HG03175 (cell line): ENCODE measurements at regions not wholly inside any gene's neighbourhood (a gene's known extent, or its start where the extent isn't known, plus 50 kb on each side); places are given as distances from the start of the nearest gene placed in this dataset.

Source experiments
- ATAC-seq: cut with Tn5 transposase; IDR thresholded peaks from one replicate; pipeline ENCODE4 v1.9.1; 2021; ENCODE audit warnings: mild to moderate bottlenecking, moderate library complexity; ENCODE audit not compliant: unreplicated experiment

DNA sequence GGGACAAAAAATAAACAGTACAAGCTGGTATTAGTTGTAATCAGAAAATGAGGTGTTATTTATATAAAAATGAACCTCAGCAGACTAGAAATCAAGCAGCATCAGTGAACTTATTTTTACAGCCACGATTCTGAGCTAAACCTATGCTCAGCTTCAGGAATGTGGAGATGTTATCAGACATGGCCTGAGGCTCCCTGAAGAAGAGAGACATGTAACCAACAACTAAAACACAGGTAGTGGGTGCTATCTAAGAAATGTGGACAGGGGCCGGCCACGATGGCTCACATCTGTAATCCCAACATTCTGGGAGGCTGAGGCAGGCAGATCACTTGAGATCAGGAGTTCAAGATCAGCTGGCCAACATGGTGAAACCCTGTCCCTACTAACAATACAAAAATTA is 534.3 kb downstream of the VRK1 start:
- ATAC-seq = no peak

DNA sequence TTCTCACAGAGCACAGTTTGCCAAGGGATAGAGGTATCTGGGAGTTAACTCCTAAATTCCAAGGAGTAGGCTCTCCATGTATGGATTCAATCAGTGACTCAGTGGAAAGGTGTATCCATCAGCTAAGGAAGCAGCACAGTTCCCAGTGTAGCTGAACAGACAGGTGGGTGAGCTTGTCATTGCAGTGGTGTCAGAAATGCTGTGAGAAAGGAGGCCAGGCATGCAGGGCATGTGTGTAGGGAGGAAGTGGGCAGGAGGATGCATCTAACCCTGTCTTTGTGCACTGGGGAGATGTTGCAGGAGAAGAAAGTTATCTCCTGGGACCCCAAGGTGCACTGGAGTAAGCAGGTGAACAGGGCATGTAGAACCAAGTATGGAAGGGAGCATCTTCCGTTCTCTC is 539.0 kb downstream of the VRK1 start:
- no peak for ATAC-seq

DNA sequence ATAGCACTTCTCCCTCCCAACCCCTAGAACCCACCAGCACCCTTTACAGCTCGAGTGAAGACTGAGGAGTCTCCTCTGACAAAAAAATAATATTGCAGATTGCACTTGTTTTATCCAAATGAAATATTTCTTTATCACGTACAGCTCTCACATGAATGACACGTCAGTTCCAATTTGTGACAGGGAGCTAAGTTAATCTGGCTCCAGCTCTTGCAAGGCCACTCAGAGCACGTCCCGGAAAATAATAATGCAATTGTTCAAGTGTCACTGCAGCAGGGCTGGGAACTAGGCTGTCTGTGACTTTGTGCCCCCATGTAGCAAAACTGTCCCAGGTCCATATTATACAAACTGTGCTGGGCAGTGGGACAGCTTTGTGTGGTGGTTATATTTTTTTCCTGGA is 539.6 kb downstream of the VRK1 start:
- no peak for ATAC-seq

DNA sequence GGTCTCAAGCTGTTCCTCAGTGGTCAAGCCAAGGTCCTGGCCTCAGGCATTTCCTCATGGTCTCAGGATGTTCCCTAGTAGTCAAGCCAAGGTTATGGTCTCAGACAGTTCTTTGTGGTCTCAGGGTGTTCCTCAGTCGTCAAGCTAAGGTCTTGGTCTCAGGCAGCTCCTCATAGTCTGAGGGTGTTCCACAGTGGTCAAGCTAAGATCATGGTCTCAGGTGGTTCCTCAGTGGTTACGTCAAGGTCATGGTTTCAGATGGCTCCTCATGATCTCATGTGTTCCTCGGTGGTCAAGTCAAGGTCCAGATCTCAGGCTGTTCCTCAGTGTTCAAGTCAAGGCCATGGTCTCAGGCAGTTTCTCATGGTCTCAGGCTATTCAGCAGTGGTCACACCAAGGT is 540.1 kb downstream of the VRK1 start:
- no peak for ATAC-seq

DNA sequence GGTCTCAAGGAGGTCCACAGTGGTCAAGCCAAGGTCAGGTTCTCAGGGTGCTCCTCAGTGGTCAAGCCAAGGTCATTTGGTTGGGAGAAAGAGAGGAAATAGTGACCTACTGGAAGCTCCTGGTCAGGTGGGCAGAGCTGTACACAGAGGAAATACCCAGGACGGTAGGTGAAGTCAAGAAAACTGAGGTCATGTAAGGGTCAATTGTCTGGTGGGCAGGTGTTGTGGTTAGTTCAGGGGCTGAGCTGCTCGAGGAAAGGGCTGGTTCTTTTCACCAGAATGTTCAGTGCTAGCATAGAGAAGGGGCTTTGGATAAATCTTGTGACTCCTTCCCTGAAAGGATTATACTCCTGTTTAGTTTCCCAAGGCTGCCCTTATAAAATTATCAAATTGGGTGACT is 540.5 kb downstream of the VRK1 start:
- no peak for ATAC-seq

DNA sequence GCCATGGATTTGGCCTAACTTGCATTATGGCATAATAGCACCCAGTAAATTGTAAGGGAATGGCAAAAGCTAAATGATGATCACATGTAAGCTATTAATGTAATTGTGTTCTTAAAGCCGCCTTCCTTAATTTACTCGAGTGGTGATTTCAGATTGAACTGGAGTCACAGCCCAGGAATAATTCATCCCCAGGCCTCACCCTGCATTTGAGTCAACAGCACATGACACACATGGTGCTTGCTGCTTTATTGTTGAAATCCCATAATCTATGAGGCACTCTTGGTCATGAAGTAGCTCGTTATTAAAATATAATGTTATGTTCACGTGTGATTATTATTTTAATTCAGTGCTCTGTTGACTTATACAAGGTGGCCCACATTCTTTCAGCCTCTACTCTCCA is 547.5 kb downstream of the VRK1 start:
- no peak for ATAC-seq

DNA sequence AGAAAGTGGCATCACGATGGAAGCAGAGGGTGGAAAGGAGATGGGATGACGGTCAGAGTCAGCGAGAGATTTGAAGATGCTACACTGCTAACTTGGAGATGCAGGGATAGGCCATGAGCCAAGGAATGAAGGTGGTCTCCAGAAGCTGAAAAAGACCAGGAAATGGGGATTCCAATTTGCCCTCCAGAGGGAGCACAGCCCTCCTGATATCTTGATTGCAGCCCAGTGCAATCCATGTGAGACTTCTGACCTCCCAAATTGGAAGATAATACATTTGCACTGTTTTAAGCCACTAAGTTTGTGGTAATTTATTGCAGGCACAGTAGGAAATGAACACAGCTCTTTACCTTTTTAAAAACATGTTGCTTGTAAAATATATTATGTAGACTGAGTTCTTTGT is 549.5 kb downstream of the VRK1 start:
- ATAC-seq = no peak

DNA sequence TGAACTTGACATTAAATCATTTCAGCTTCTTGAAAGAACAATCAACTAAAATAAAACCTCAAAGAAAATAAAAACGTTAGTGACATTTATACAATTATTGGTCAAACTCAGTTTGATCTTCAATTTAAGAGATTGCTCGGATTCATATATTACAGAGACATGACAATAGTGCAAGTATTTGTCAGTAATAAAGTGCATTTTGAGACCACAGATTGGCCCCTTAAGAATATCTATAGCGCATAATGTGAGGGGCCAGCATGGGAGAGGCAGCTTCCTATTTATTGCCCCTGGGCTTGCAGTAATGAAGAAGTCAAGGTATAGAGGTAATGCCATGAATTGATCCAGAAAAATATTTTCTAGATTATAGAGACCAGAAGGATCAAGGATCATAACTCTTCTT is 552.3 kb downstream of the VRK1 start:
- ATAC-seq = no peak

DNA sequence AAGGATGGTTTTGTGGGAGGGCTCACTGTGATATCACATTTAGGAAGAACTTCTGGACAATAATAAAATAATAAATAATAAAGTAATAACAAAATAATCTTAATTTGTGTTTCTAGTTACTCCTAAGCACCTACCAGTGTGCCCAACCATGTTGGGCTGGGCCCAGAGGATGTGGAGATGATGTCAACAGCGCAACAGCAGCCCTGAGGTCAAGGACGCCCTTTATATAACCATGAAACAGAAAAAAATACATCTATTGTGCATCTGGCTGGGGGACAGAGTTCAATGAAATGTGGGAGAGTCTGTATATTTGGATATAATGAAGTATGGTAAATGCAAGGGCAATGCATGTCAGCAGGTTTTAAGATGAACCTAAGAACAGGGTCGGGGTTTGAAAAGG is 552.8 kb downstream of the VRK1 start:
- no peak for ATAC-seq

DNA sequence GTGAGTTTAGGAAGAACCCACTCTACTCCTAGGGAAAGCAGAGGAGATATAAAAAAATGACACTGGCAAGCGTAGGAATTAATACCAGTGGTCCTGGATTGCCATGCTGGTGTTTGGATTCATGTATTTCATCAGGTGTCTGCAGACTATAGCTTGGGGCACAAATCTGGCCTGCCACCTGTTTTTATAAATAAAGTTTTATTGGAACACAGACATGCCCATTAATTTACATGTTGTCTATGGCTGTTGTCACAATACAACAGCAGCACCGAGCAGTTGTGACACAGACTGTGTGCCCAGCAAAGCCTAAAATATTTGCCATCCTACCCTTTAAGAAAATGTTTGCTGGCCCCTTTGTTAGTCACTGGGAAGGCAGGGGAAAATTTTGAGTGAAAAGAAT is 553.2 kb downstream of the VRK1 start:
- no peak for ATAC-seq

DNA sequence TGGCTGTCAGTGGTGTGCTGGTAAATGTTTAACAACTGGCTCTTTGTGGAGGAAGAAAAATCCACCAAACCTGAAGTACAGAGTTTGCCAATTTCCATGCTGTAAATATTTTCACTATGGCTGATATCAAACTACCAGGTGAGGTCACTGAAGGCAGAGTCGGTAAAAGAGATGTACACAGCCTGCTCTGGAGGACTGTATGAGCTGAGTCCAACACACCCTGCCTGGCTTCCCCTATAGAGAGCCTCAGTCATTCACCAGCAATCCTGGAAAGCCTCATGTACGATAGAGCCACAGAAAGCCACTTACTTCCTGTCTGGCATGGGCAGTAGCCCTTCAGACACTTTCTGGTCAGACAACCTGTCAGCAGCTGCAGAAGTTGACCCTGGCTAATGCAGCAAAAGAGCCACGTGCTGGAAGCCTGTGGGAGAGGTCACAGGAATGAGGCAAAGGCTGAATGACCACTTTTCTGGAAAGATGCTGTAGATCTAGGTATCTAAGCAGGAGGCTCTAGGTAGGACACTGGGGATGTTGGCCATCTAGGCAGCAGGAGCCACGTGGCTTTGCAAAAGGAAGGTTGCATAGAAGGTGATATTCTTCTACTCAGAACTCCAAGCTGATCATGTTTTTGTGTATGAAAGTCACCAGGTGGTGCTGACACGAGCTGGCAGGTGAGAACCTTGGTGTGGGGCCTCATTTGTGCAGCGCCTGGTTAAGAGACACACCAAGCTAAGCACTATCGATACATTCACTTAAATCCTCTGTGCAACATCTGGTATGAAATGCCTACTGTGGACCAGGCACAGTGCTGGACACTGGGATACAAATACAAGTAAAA is 553.9 kb downstream of the VRK1 start:
- no peak for ATAC-seq

DNA sequence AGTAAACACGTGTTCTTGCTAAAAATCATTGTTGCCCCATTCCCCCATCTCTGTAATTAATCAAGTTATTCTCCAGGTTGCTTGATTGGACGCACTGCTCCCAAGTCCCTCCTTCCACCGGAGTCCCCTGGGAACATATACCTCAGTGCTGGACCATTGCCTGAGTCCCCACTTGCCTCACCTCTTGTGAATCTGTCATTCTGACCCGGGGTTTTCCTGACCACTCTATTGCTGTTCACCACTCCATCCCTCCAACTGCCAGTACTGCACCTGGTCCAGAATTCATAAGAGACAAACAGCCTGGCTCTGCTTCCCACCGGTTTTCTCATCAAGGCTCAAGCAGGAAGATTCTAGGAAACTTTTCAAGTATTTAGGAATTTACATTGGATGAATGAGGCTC is 555.9 kb downstream of the VRK1 start:
- no peak for ATAC-seq

DNA sequence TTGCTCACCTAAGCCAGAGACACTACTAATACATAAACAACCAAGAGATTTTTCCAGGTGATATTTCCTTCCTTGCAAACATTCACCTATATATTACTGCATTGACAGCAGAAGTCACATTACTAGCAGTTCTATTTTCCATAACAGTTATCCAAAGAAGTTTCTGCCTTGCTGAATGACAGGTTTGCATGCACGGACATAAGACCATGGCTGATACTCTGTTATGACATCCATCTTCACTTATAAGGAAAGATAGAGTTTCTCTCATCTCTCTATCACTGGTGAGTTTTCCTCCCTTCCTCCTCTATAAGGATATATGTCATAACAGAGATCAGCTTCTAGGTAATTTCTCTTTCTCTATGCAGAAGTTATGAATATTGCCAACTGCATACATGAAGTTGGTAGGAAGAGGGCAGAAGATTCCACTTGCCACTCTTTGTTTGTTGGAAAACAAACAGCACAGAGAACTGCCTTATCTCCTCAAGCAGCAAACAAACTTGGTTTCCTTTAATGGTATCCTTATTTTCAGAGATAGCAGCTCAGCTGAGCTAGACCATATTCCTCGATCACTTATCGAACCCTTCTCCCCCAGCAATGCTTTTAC is 557.0 kb downstream of the VRK1 start:
- no peak for ATAC-seq

DNA sequence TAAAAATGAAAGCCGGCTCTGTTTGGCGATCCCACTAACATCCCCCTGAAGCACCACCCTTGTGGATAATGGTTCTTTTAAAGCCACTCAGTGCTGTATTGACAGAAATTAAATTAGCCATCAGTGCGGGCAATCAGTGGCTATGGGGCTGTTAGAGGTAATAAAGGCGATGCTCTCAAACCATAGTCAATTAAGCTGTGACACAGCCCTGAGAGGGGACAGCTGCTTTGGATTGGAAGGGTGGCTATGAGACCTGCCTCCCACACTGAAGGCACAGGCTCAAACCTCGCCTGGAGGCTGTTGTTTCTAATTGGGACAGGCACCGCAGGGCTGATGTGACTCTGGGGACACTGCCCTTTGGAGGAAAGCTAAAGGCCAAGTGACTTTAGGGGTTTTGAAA is 562.2 kb downstream of the VRK1 start:
- no peak for ATAC-seq

DNA sequence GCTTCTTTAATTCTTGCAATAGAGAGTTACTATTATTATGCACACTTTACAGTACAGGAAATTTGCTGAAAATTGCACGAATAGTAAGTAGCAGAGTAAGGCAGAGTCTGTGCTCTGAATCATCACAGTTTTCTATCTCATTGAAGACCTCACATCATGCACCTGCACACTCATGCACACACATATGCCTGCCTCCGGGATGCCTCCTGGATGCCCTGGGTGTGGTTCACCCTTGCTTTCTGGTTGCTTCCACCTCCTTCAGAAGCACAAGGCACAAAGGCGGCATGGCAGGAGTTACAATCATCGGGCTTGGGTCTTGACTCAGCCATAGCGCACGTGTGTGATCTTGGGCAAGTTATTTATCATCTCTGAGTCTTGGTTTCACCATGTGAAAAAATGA is 564.0 kb downstream of the VRK1 start:
- ATAC-seq = no peak

DNA sequence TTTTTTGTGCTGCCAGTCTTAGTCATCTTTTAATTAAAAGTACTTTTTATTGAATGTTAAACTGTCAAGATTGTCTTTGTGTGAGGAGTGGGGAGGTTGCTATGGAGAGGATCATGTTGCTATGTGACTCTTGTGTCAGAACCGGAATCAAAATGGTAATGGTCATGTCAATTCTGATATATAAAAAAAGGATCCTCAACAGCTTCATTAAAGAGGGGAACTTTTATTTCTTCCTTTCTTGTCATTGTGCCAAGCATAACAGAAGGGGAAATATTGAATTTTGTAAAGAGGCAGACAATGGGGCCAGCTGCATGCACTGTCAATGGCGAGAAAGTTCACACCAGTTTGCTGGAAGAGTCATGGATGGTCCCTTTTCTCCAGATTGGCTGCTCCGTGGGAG is 564.8 kb downstream of the VRK1 start:
- no peak for ATAC-seq

DNA sequence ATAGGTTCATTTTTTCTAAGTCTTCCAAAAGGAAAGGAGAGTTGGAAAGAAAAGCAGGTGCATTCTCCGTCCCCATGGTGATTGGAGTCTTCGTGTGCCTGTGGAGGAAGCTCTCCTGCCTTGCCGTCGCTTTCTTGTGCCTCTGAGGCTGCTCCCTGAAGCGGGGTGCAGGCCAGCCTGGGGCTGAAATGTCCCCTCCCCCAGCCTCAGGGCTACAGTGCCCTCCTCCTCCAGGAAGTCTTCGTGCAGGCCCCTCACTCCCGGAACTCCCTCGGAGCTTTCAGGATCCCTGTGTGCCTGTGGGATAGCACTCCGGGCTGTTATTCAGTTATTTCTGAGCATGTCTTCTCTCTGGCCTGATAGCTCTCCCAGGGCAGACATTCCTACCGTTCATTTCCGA is 569.2 kb downstream of the VRK1 start:
- no peak for ATAC-seq

DNA sequence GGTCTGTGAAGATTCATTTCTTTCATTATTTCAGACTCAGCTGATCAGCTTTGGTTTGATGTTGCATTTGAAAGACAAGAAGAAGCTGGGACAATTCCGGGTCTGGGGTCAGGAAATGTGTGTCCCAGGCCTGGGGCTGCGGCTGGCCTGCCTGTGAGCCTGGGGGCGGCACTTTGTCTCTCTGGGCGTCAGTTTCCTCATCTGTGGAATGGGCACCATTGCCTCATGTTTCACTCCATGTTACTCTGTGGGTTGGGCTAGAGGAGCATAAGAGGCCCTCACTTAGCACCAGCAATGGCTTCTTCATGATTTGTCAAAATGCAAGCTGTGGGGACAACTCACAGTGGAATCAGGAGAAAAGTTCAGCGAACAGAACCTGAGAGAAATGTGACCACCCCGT is 570.1 kb downstream of the VRK1 start:
- no peak for ATAC-seq

DNA sequence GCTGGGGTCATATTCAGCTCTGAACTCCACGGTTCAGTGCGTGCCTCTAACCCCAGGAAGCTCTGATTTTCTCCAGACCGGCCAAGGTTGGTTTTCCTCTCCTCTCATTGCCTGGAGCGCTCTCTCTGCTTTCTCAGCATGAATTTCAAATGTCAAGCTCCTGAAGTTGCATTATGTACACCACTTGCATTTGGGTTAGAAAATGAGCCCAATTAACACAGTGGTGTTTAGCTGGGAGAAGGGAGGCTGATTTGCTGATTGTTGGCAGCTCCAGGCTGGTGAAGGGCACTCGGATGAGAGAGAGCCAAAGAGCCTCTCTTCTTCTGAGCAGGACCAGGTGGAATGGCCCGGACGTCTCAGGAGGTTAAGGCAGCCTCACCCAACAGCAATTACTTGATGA is 570.9 kb downstream of the VRK1 start:
- no peak for ATAC-seq

DNA sequence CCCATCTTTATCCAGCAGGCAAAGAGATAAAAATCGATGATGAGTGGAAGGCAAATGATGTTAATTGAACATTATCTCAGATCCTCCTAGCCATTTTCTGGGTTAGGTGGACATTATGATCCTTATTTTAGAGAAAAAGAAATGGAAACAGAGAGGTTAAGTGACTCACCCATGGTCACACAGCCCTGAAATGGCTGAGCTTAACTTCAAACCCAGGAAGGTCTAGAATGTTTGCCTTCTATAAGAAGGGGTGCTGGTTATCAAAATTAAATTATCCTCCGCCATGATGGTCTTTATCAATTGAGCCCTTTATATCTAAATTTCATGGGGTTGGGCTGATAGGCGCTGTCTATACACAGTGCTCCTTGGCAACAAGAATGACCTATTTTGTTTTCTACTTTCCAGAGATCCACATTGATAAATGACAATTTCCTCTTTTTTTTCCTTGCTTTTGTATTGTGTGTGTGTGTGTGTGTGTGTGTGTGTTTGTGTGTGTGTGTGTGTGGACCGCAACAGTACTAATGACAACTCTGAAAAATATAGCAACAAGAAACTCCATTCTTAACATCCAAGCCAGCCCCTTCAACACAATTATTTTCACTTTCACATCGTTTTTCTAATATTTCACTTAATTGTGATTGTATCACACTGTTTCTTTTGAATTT is 571.9 kb downstream of the VRK1 start:
- no peak for ATAC-seq

DNA sequence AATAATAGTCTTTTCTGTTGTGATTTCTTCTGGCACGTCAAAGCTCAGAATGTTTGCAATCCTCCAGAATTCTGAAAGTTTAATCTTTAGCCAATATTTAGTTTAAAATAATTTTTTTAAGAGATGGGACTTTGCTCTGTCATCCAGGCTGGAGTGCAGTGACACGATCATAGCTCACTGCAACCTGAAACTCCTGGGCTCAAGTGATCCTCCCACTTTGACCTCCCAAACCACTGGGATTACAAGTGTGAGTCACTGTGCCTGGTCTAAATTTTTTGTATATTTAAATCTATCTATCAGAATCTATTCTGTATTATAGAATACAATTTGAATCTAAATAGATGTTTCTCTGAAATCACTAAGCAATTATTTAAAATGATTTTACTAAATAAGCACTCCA is 572.7 kb downstream of the VRK1 start:
- no peak for ATAC-seq

DNA sequence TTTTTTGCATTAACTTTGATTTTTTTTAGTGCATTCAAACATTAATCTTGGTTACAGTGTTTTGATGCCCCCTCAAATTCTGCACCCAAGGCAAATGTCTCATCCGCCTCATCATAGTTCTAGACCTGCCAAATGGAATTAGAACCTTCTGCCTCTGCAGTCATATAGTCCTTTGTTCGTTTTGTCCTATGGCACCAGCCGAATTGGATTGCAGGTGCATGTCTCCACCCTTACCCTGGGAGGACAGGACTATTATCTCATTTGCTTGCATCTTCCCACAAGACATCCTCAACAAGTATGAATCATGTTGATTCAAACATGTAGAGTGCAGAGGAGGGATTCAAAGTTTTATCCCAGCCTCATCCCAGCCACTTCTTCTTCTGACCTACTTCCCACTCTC is 579.1 kb downstream of the VRK1 start:
- ATAC-seq = no peak
